ENCODE measurements at regions not wholly inside any gene's neighbourhood (a gene's known extent, or its start where the extent isn't known, plus 50 kb on each side); places are given as distances from the start of the nearest gene placed in this dataset.

DNA sequence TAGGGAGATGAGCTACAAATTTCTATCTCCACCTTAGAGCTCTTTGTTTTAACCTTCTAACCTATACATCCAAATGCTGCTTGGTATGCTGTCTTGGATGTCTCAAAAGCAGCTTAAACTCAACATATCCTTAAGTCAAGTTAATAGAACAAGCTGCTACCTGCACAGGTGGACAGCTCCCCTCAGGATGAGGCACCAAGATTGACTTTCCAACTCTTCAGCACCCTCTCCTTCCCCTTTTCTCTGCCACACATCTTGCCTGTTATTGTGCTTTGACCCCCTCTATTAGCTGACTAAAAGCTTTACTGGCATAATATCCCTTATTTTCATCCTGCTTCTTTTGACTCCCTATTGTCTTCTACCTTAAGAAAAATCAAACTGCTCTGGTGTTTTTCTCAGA is 448.1 kb upstream of the MEX3C start:
- no peak for DNase-seq (ENCODE audit: low read depth in 1 of 2, low spot score in 1 of 2)
- no peak for ATAC-seq
- FAIRE-seq, result no peak
- Histone ChIP-seq H3K27ac (no peak overlapping the region), H3K9me3 (no peaks in the 10 kb centered on the region), H3K4me1 (no peaks in the 10 kb centered on the region), H3K4me3 (no peak overlapping the region), H3K4me2 (no peak overlapping the region)
- CTCF ChIA-PET, result interaction anchor here (1.1 kb wide), 1 partner anchor 536 kb away, joined by 3 read pairs; no protein-coding TSS in a partner anchor
- POLR2A ChIA-PET, result no interaction called here
- no peak for TF ChIP-seq CHD2 (IDR thresholded peaks at IDR 0.05; ENCODE audit: low read length, partially characterized antibody)

GRCh38 chr18:51647346-51647745 is 449.9 kb upstream of the MEX3C start:
- 55% methylated on average over 1 of the region's 1 CpG for WGBS (ENCODE audit: missing lambda C conversion rate)
- FAIRE-seq, result no peak
- TF ChIP-seq RNF2 (IDR thresholded peaks at IDR 0.05; ENCODE audit: borderline replicate concordance, low read depth) (no peak), MAX (IDR thresholded peaks at IDR 0.05) (no peak), JUN (IDR thresholded peaks at IDR 0.05) (no peak), HOXA7 (CRISPR knock-in tag; IDR thresholded peaks at IDR 0.05) (no peak), ZSCAN20 (CRISPR knock-in tag; IDR thresholded peaks at IDR 0.05) (no peak), FOSB (CRISPR knock-in tag; IDR thresholded peaks at IDR 0.05) (no peak), RARB (CRISPR knock-in tag; IDR thresholded peaks at IDR 0.05) (no peak), RCOR1 (IDR thresholded peaks at IDR 0.05; ENCODE audit: low read depth, low read length) (no peak), CBX2 (IDR thresholded peaks at IDR 0.05; ENCODE audit: borderline replicate concordance, low read depth) (no peak), EHMT2 (IDR thresholded peaks at IDR 0.05; ENCODE audit: low read depth) (no peak), CBX8 (IDR thresholded peaks at IDR 0.05) (no peak), CHD4 (IDR thresholded peaks at IDR 0.05; ENCODE audit: borderline replicate concordance) (no peak)
- TF ChIP-seq, protein P1, sequence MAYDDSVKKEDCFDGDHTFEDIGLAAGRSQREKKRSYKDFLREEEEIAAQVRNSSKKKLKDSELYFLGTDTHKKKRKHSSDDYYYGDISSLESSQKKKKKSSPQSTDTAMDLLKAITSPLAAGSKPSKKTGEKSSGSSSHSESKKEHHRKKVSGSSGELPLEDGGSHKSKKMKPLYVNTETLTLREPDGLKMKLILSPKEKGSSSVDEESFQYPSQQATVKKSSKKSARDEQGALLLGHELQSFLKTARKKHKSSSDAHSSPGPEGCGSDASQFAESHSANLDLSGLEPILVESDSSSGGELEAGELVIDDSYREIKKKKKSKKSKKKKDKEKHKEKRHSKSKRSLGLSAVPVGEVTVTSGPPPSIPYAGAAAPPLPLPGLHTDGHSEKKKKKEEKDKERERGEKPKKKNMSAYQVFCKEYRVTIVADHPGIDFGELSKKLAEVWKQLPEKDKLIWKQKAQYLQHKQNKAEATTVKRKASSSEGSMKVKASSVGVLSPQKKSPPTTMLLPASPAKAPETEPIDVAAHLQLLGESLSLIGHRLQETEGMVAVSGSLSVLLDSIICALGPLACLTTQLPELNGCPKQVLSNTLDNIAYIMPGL (CRISPR knock-in tag; IDR thresholded peaks at IDR 0.05; ENCODE audit: borderline replicate concordance), result no peak

GRCh38 chr18:51647942-51648341 is 450.5 kb upstream of the MEX3C start:
- Histone ChIP-seq H3K4me3 (no peak overlapping the region), H3K4me2 (no peak overlapping the region), H3K4me1 (no peaks in the 10 kb centered on the region), H3K27ac (no peak overlapping the region), H3K9me3 (no peaks in the 10 kb centered on the region)
- no peak for ATAC-seq
- TF ChIP-seq NPAS2 (CRISPR knock-in tag; IDR thresholded peaks at IDR 0.05; ENCODE audit: borderline replicate concordance), result no peak
- TF ChIP-seq RCOR1 (IDR thresholded peaks at IDR 0.05; ENCODE audit: low read depth, low read length), result no peak
- TF ChIP-seq MYC (IDR thresholded peaks at IDR 0.05; ENCODE audit: borderline replicate concordance, low read length), result no peak
- no peak for TF ChIP-seq RNF2 (IDR thresholded peaks at IDR 0.05; ENCODE audit: borderline replicate concordance, low read depth)
- no peak for TF ChIP-seq HEYL (CRISPR knock-in tag; IDR thresholded peaks at IDR 0.05)
- no peak for TF ChIP-seq EHF (CRISPR knock-in tag; IDR thresholded peaks at IDR 0.05)
- TF ChIP-seq BHLHE40 (IDR thresholded peaks at IDR 0.05; ENCODE audit: low read depth, low read length), result no peak
- no peak for TF ChIP-seq TFCP2L1 (CRISPR knock-in tag; IDR thresholded peaks at IDR 0.05)
- TF ChIP-seq, protein P2, sequence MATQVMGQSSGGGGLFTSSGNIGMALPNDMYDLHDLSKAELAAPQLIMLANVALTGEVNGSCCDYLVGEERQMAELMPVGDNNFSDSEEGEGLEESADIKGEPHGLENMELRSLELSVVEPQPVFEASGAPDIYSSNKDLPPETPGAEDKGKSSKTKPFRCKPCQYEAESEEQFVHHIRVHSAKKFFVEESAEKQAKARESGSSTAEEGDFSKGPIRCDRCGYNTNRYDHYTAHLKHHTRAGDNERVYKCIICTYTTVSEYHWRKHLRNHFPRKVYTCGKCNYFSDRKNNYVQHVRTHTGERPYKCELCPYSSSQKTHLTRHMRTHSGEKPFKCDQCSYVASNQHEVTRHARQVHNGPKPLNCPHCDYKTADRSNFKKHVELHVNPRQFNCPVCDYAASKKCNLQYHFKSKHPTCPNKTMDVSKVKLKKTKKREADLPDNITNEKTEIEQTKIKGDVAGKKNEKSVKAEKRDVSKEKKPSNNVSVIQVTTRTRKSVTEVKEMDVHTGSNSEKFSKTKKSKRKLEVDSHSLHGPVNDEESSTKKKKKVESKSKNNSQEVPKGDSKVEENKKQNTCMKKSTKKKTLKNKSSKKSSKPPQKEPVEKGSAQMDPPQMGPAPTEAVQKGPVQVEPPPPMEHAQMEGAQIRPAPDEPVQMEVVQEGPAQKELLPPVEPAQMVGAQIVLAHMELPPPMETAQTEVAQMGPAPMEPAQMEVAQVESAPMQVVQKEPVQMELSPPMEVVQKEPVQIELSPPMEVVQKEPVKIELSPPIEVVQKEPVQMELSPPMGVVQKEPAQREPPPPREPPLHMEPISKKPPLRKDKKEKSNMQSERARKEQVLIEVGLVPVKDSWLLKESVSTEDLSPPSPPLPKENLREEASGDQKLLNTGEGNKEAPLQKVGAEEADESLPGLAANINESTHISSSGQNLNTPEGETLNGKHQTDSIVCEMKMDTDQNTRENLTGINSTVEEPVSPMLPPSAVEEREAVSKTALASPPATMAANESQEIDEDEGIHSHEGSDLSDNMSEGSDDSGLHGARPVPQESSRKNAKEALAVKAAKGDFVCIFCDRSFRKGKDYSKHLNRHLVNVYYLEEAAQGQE (IDR thresholded peaks at IDR 0.05), result no peak
- TF ChIP-seq JUN (IDR thresholded peaks at IDR 0.05), result no peak
- TF ChIP-seq EHMT2 (IDR thresholded peaks at IDR 0.05; ENCODE audit: low read depth), result no peak
- no peak for TF ChIP-seq NR3C1 (IDR thresholded peaks at IDR 0.05)
- TF ChIP-seq, protein P3, sequence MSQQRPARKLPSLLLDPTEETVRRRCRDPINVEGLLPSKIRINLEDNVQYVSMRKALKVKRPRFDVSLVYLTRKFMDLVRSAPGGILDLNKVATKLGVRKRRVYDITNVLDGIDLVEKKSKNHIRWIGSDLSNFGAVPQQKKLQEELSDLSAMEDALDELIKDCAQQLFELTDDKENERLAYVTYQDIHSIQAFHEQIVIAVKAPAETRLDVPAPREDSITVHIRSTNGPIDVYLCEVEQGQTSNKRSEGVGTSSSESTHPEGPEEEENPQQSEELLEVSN (IDR thresholded peaks at IDR 0.05; ENCODE audit: borderline replicate concordance, low read depth), result no peak
- TF ChIP-seq SMC3 (IDR thresholded peaks at IDR 0.05), result no peak
- FAIRE-seq, result no peak
- no peak for DNase-seq (ENCODE audit: low read depth in 1 of 2, low spot score in 1 of 2)
- POLR2A ChIA-PET, result no interaction called here
- CTCF ChIA-PET, result no interaction called here
- 14% methylated on average over 2 of the region's 2 CpGs for WGBS (ENCODE audit: missing lambda C conversion rate)

More at GRCh38 chr18:51647346-51647745, 449.9 kb upstream of the MEX3C start:
- ATAC-seq, result no peak
- no peak overlapping the region for H3K4me3 ChIP-seq
- no peaks in the 10 kb centered on the region for H3K9me3 ChIP-seq
- H3K27ac ChIP-seq, result no peak overlapping the region
- ChIA-PET CTCF (no interaction called here), POLR2A (no interaction called here)
- no peak overlapping the region for H3K4me2 ChIP-seq
- no peaks in the 10 kb centered on the region for H3K4me1 ChIP-seq
- DNase-seq (ENCODE audit: low read depth in 1 of 2, low spot score in 1 of 2), result no peak

Data from A549 (cell line).